Astrocyte (in vitro differentiated cells and primary cell): ENCODE measurements at regions not wholly inside any gene's neighbourhood (a gene's known extent, or its start where the extent isn't known, plus 50 kb on each side); places are given as distances from the start of the nearest gene placed in this dataset.

ENCODE experiments used
- DNase-seq: peaks from one replicate; pipeline ENCODE4 v3.0.0-alpha.2; 2010; ENCODE audit warnings: low read depth
- FAIRE-seq: peaks from 2 replicates; lab custom pipeline; 2011; peaks lifted over from hg19 to GRCh38; lab: Jason Lieb, UNC
- H2AFZ ChIP-seq: 2 replicates; pipeline ENCODE4 v1.6.0; 2012; ENCODE audit warnings: low read depth, low read length, inconsistent platforms
- H3K27ac ChIP-seq: 2 replicates; pipeline ENCODE4 v1.5.1; 2011; ENCODE audit warnings: low read depth, low read length, inconsistent platforms
- H3K27me3 ChIP-seq: 2 replicates; pipeline ENCODE4 v1.6.0; 2011; ENCODE audit warnings: low read length, inconsistent platforms; ENCODE audit not compliant: insufficient read depth
- H3K36me3 ChIP-seq: 2 replicates; pipeline ENCODE4 v1.5.1; 2011; ENCODE audit warnings: low read length, inconsistent platforms; ENCODE audit not compliant: insufficient read depth
- H3K4me1 ChIP-seq: 2 replicates; pipeline ENCODE4 v1.5.1; 2011; ENCODE audit warnings: low read length, inconsistent platforms; ENCODE audit not compliant: insufficient read depth
- H3K4me2 ChIP-seq: 2 replicates; pipeline ENCODE4 v1.6.0; 2012; ENCODE audit warnings: low read length, inconsistent platforms
- H3K4me3 ChIP-seq: 2 replicates; pipeline ENCODE4 v1.5.1; 2011; ENCODE audit warnings: low read depth, mild to moderate bottlenecking, low read length, inconsistent platforms; ENCODE audit not compliant: insufficient read depth
- H3K79me2 ChIP-seq: 2 replicates; pipeline ENCODE4 v1.6.0; 2012; ENCODE audit warnings: mild to moderate bottlenecking, low read length, inconsistent platforms; ENCODE audit not compliant: insufficient read depth
- H3K9ac ChIP-seq: 2 replicates; pipeline ENCODE4 v1.6.0; 2012; ENCODE audit warnings: mild to moderate bottlenecking, low read length, inconsistent platforms
- H3K9me3 ChIP-seq: 2 replicates; pipeline ENCODE4 v1.5.1; 2012; ENCODE audit warnings: low read depth, mild to moderate bottlenecking, low read length, inconsistent platforms; ENCODE audit not compliant: insufficient read depth
- H4K20me1 ChIP-seq: 2 replicates; pipeline ENCODE4 v1.6.0; 2012; ENCODE audit warnings: low read length, inconsistent platforms; ENCODE audit not compliant: insufficient read depth
- H3K27ac Mint-ChIP-seq: one replicate; pipeline ENCODE4 v1.8.0; 2021; ENCODE audit warnings: mild to moderate bottlenecking, mixed read lengths; ENCODE audit not compliant: unreplicated experiment
- H3K27me3 Mint-ChIP-seq: one replicate; pipeline ENCODE4 v1.8.0; 2021; ENCODE audit warnings: low read depth, mixed read lengths; ENCODE audit not compliant: unreplicated experiment
- H3K36me3 Mint-ChIP-seq: one replicate; pipeline ENCODE4 v1.8.0; 2021; ENCODE audit warnings: low read depth, mixed read lengths; ENCODE audit not compliant: unreplicated experiment
- H3K4me1 Mint-ChIP-seq: one replicate; pipeline ENCODE4 v1.8.0; 2021; ENCODE audit warnings: low read depth, mixed read lengths; ENCODE audit not compliant: unreplicated experiment
- H3K4me3 Mint-ChIP-seq: one replicate; pipeline ENCODE4 v1.8.0; 2021; ENCODE audit warnings: mild to moderate bottlenecking, moderate library complexity, mixed read lengths; ENCODE audit not compliant: unreplicated experiment
- H3K9me3 Mint-ChIP-seq: one replicate; pipeline ENCODE4 v1.8.0; 2021; ENCODE audit warnings: mild to moderate bottlenecking, mixed read lengths; ENCODE audit not compliant: unreplicated experiment
- CTCF ChIP-seq: IDR thresholded peaks from 2 replicates; pipeline ENCODE4 v1.5.1; 2011; ENCODE audit warnings: low read depth, mild to moderate bottlenecking, inconsistent platforms, low read length, moderate library complexity; ENCODE audit not compliant: insufficient read depth
- EZH2 ChIP-seq: IDR thresholded peaks from 2 replicates; pipeline ENCODE4 v1.6.1; 2012; ENCODE audit warnings: mild to moderate bottlenecking, low read length, inconsistent platforms; ENCODE audit not compliant: insufficient read depth

- no peaks in the 10 kb centered on the region for H3K36me3 Mint-ChIP-seq
- no peaks in the 10 kb centered on the region for H3K27me3 Mint-ChIP-seq
- DNase-seq (no peak), FAIRE-seq (no peak)
- H2AFZ ChIP-seq, result no peak overlapping the region
- H3K4me1 Mint-ChIP-seq, result no peaks in the 10 kb centered on the region
- H3K27me3 ChIP-seq, result no peaks in the 10 kb centered on the region
- no peaks in the 10 kb centered on the region for H3K9me3 ChIP-seq
- no peak for TF ChIP-seq EZH2
- no peak for TF ChIP-seq CTCF
- H3K9me3 Mint-ChIP-seq, result peaks cover 3% of the 10 kb centered on the region
- no peak overlapping the region for H3K27ac ChIP-seq
- no peak overlapping the region for H3K4me3 ChIP-seq
- no peaks in the 10 kb centered on the region for H3K36me3 ChIP-seq
- H3K9ac ChIP-seq, result no peak overlapping the region
- no peak overlapping the region for H3K4me2 ChIP-seq
- H3K27ac Mint-ChIP-seq, result no peak overlapping the region
- no peaks in the 10 kb centered on the region for H4K20me1 ChIP-seq
- H3K79me2 ChIP-seq, result no peaks in the 10 kb centered on the region
- H3K4me3 Mint-ChIP-seq, result no peak overlapping the region
- H3K4me1 ChIP-seq, result no peaks in the 10 kb centered on the region
These were observed 64.8 kb upstream of the SATB1 start for GRCh38 chr3:18489939-18490338.

DNA sequence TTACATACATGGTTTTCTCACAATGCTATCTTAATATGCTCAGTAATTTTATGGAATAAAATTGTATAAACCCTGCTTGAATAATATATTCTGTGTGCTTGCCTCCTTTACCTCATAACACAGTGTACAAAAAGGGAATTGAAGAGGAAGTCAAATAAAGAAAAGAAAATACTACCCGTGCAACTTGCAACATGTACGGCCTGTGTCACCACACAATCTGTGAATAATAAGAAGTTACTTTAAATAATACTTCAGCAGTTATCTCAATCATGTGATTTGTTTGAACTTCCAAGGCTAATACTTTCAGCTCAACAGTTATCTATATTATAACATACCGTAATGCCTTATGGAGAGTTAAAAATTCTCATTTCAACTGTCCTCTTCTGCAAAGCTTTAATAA, 58.1 kb upstream of the SATB1 start:
- no peak overlapping the region for H3K4me2 ChIP-seq
- Mint-ChIP-seq H3K27ac (no peak overlapping the region), H3K4me3 (no peak overlapping the region), H3K36me3 (no peaks in the 10 kb centered on the region), H3K4me1 (peaks cover 5% of the 10 kb centered on the region), H3K9me3 (peaks cover 3% of the 10 kb centered on the region), H3K27me3 (no peaks in the 10 kb centered on the region)
- FAIRE-seq (no peak), DNase-seq (no peak)
- no peaks in the 10 kb centered on the region for H3K9me3 ChIP-seq
- H3K27me3 ChIP-seq, result no peaks in the 10 kb centered on the region
- no peak overlapping the region for H2AFZ ChIP-seq
- no peak overlapping the region for H3K27ac ChIP-seq
- H3K79me2 ChIP-seq, result no peaks in the 10 kb centered on the region
- no peak overlapping the region for H3K9ac ChIP-seq
- no peaks in the 10 kb centered on the region for H4K20me1 ChIP-seq
- no peaks in the 10 kb centered on the region for H3K36me3 ChIP-seq
- H3K4me1 ChIP-seq, result no peaks in the 10 kb centered on the region
- no peak overlapping the region for H3K4me3 ChIP-seq
- TF ChIP-seq EZH2 (no peak), CTCF (no peak)

DNA sequence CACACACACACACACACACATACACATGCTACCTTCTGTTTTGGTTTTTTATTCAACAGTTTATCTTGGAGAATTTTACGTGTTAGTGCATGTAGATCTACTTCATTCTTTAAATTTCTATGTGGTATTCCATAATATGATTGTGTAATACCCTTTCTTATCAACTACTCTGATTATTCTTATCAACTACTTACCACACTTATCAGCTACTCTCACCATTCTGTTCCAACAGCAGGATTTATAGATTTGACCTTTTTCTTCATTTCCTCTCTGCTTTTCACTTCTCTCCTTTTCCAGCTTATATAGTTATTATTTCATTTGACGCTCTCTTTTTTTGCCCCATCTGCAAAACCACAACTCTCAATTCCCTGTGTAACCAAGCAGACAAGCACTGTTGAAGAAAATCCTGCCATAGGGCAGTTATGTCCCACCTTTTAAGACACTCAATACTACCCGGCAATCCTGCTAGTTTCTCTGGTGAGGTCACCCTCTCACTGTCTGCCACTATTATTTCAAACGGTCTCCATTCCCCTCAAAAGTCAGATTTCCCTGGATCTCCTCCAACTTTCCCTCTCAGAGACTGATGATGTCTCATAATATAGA, 56.9 kb upstream of the SATB1 start:
- no peak overlapping the region for H3K27ac Mint-ChIP-seq
- H3K36me3 Mint-ChIP-seq, result no peaks in the 10 kb centered on the region
- H3K36me3 ChIP-seq, result no peaks in the 10 kb centered on the region
- H2AFZ ChIP-seq, result no peak overlapping the region
- H3K4me1 ChIP-seq, result no peaks in the 10 kb centered on the region
- no peak overlapping the region for H3K27ac ChIP-seq
- H3K9ac ChIP-seq, result no peak overlapping the region
- TF ChIP-seq CTCF (no peak), EZH2 (no peak)
- H3K4me2 ChIP-seq, result no peak overlapping the region
- H4K20me1 ChIP-seq, result no peaks in the 10 kb centered on the region
- H3K27me3 ChIP-seq, result no peaks in the 10 kb centered on the region
- H3K4me3 Mint-ChIP-seq, result no peak overlapping the region
- H3K4me3 ChIP-seq, result no peak overlapping the region
- no peaks in the 10 kb centered on the region for H3K9me3 ChIP-seq
- peaks cover 5% of the 10 kb centered on the region for H3K4me1 Mint-ChIP-seq
- no peak for DNase-seq
- H3K9me3 Mint-ChIP-seq, result peaks cover 3% of the 10 kb centered on the region
- no peak for FAIRE-seq
- no peaks in the 10 kb centered on the region for H3K79me2 ChIP-seq
- no peaks in the 10 kb centered on the region for H3K27me3 Mint-ChIP-seq
